AG09309 (cell line): ENCODE measurements at regions not wholly inside any gene's neighbourhood (a gene's known extent, or its start where the extent isn't known, plus 50 kb on each side); places are given as distances from the start of the nearest gene placed in this dataset.
A peak's percentile ranks its signal among the peaks of the same experiment; 100 is the strongest.
"Not testable (repeated sequence)": the region's sequence is repeated elsewhere in the genome, so short reads cannot be mapped to it uniquely, and the experiment has no call there.

Experiments
- DNase-seq: peaks from one replicate; pipeline ENCODE4 v3.0.0-alpha.2; 2010; ENCODE audit warnings: low read depth
- H3K4me3 ChIP-seq: 2 replicates; pipeline ENCODE4 v1.5.1; 2011; ENCODE audit warnings: mild to moderate bottlenecking, low read depth, low read length, moderate library complexity; ENCODE audit not compliant: control insufficient read depth
- TF ChIP-seq, protein P1 (sequence below): IDR thresholded peaks from 2 replicates; pipeline ENCODE4 v1.5.1; 2011; ENCODE audit warnings: mild to moderate bottlenecking, low read depth, low read length, inconsistent platforms; ENCODE audit not compliant: insufficient read depth, control insufficient read depth; ENCODE audit errors: missing control alignments

GRCh38 chrX:131650637-131651410, 107.0 kb downstream of the OR13H1 start:
- H3K4me3 ChIP-seq = no peak overlapping the region
- TF ChIP-seq, protein P1, sequence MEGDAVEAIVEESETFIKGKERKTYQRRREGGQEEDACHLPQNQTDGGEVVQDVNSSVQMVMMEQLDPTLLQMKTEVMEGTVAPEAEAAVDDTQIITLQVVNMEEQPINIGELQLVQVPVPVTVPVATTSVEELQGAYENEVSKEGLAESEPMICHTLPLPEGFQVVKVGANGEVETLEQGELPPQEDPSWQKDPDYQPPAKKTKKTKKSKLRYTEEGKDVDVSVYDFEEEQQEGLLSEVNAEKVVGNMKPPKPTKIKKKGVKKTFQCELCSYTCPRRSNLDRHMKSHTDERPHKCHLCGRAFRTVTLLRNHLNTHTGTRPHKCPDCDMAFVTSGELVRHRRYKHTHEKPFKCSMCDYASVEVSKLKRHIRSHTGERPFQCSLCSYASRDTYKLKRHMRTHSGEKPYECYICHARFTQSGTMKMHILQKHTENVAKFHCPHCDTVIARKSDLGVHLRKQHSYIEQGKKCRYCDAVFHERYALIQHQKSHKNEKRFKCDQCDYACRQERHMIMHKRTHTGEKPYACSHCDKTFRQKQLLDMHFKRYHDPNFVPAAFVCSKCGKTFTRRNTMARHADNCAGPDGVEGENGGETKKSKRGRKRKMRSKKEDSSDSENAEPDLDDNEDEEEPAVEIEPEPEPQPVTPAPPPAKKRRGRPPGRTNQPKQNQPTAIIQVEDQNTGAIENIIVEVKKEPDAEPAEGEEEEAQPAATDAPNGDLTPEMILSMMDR = no peak
- DNase-seq = no peak

DNA sequence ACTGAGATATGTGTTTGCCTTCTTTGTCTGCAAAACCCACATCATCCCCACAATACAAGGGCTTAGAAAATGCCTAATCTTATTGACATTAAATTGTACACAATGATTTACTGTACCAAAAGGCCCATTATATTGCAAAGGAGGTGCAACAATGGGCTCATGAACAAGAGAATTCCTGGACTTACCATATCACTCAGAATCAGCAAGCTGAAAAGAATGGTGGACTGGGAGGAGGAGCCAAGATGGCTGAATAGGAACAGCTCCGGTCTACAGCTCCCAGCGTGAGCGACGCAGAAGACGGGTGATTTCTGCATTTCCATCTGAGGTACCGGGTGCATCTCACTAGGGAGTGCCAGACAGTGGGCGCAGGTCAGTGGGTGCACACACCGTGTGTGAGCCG, 119.9 kb downstream of the OR13H1 start:
- DNase-seq, H3K4me3 ChIP-seq: not testable (repeated sequence)

DNA sequence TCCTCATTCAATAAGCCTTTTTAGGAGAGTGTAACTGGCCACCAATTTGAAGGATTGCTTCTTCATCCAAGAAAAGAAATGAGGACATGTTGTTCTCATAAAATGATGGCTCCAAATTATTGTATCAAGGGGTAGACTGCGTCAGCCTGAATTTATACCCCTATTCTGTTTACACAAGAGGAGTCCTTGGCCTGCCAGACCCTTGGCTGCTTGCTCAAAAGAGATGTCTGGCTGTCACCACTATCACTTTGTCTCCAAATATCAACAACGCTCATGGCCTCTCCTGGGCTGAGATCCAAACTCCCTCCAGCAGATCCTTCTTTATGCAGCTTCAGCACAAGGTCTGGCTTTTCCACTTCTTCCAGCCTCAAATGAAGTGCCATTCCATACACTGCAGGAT, 127.9 kb downstream of the OR13H1 start:
- no peak overlapping the region for H3K4me3 ChIP-seq
- no peak for DNase-seq
- TF ChIP-seq, protein P1 = no peak

- DNase-seq = no peak
These were observed 131.8 kb downstream of the OR13H1 start for GRCh38 chrX:131675596-131676194.

DNA sequence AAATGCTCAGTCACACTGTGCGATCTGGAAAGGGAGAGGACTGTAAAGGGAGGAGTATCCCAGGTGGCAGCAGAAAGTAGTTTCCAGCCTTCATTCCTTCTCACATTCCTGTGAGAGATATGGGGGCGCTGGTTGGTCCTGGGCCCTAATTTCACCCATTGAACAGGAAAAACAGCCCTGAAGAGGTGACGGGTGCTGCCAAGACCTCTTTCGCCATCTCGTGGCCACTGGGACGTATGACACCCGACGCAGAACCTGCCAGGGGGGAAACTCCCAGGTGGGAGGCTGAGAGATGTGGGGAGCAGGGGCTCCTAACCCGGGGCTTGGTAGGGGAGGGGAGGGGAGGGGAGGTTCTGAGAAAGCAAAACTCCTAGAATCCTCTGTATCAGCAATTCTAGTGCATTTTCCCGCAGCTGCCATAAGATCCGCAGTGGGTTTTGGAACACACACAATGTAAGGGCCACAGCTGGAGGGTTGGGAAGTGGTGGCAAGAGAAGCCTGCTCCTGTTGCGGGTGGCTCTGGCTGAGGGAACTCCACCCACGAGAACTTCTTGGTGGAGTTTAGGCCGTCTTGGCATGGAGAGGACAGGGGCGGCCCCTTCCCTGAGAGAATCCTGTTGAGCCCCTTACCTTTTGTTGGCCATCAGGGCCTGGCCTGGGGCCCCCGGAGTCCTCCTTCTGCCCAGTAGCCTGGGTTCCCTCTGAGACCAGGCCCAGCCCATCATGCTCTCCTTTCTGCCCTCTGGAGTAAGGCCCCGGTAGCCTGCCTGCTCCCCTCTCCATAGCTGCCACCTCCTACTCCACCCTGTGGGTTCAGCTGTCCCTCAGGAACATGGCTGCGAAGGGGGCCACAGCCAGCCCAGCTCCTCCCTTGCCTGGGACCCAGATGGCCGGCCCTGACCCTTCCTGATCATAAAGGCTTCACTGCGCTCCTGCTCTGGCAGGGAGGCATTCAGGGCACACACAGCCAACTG, 134.1 kb downstream of the OR13H1 start:
- no peak for DNase-seq
- H3K4me3 ChIP-seq = no peak overlapping the region
- TF ChIP-seq, protein P1 = peak; percentile 84

More at GRCh38 chrX:131675596-131676194, 131.8 kb downstream of the OR13H1 start:
- no peak overlapping the region for H3K4me3 ChIP-seq
- TF ChIP-seq, protein P1 = peak; percentile 78

DNA sequence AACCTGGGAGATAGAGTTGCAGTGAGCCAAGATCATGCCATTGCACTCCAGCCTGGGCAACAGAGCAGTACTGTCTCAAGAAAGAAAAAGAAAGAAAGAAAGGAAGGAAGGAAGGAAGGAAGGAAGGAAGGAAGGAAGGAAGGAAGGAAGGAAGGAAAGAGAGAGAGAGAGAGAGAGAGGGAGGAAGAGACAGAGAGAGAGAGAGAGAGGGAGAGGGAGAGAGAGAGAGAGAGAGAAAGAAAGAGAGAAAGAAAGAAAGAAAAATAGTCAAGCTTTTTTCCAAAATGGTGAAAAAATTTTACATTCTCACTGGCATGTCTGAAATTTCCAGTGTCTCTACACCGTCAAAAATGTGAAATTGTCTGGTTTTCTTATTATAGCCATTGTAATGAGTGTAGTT, 138.9 kb downstream of the OR13H1 start:
- H3K4me3 ChIP-seq, DNase-seq: not testable (repeated sequence)

GRCh38 chrX:131693359-131693758, 149.5 kb downstream of the OR13H1 start:
- DNase-seq = no peak
- H3K4me3 ChIP-seq = no peak overlapping the region
- TF ChIP-seq, protein P1 = no peak

GRCh38 chrX:131696989-131697388, 153.1 kb downstream of the OR13H1 start:
- not testable (repeated sequence) for H3K4me3 ChIP-seq, DNase-seq
